DND-41 (cell line): ENCODE measurements at regions not wholly inside any gene's neighbourhood (a gene's known extent, or its start where the extent isn't known, plus 50 kb on each side); places are given as distances from the start of the nearest gene placed in this dataset.

Source experiments
- CTCF ChIP-seq: IDR thresholded peaks from 2 replicates; pipeline ENCODE4 v1.5.1; 2012; ENCODE audit warnings: borderline replicate concordance, low read length, moderate library complexity, mild to moderate bottlenecking; ENCODE audit not compliant: poor library complexity, severe bottlenecking; ENCODE audit errors: extremely low read depth
- EZH2 ChIP-seq: IDR thresholded peaks from 3 replicates; pipeline ENCODE4 v1.6.1; 2012; ENCODE audit warnings: borderline replicate concordance, low read depth, mild to moderate bottlenecking, moderate library complexity, low read length, inconsistent platforms; ENCODE audit not compliant: severe bottlenecking

- TF ChIP-seq CTCF: no peak
- no peak for TF ChIP-seq EZH2
Observed at GRCh38 chr2:150387586-150388288, 99.7 kb downstream of the RND3 start.
